ENCODE measurements at regions not wholly inside any gene's neighbourhood (a gene's known extent, or its start where the extent isn't known, plus 50 kb on each side); places are given as distances from the start of the nearest gene placed in this dataset.

GRCh38 chr7:108861071-108861470 lies 291.4 kb downstream of the DNAJB9 start:
- TF ChIP-seq ZNF565 (CRISPR knock-in tag; conservative IDR thresholded peaks at IDR 0.05; ENCODE audit: low read depth): no peak
- TF ChIP-seq BACH2 (CRISPR knock-in tag; IDR thresholded peaks at IDR 0.05; ENCODE audit: borderline replicate concordance): no peak
- no peak for TF ChIP-seq TCF4 (CRISPR knock-in tag; IDR thresholded peaks at IDR 0.05; ENCODE audit: borderline replicate concordance)
- TF ChIP-seq, protein P1, sequence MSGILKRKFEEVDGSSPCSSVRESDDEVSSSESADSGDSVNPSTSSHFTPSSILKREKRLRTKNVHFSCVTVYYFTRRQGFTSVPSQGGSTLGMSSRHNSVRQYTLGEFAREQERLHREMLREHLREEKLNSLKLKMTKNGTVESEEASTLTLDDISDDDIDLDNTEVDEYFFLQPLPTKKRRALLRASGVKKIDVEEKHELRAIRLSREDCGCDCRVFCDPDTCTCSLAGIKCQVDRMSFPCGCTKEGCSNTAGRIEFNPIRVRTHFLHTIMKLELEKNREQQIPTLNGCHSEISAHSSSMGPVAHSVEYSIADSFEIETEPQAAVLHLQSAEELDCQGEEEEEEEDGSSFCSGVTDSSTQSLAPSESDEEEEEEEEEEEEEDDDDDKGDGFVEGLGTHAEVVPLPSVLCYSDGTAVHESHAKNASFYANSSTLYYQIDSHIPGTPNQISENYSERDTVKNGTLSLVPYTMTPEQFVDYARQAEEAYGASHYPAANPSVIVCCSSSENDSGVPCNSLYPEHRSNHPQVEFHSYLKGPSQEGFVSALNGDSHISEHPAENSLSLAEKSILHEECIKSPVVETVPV (CRISPR knock-in tag; IDR thresholded peaks at IDR 0.05): no peak
- TF ChIP-seq ARNTL (CRISPR knock-in tag; IDR thresholded peaks at IDR 0.05; ENCODE audit: borderline replicate concordance, low read depth): no peak
- TF ChIP-seq ZFP30 (CRISPR knock-in tag; IDR thresholded peaks at IDR 0.05): no peak
- TF ChIP-seq OSR1 (CRISPR knock-in tag; IDR thresholded peaks at IDR 0.05): no peak
- TF ChIP-seq RARB (CRISPR knock-in tag; IDR thresholded peaks at IDR 0.05): no peak
- TF ChIP-seq CSDC2 (CRISPR knock-in tag; IDR thresholded peaks at IDR 0.05): no peak
- TF ChIP-seq, protein P2, sequence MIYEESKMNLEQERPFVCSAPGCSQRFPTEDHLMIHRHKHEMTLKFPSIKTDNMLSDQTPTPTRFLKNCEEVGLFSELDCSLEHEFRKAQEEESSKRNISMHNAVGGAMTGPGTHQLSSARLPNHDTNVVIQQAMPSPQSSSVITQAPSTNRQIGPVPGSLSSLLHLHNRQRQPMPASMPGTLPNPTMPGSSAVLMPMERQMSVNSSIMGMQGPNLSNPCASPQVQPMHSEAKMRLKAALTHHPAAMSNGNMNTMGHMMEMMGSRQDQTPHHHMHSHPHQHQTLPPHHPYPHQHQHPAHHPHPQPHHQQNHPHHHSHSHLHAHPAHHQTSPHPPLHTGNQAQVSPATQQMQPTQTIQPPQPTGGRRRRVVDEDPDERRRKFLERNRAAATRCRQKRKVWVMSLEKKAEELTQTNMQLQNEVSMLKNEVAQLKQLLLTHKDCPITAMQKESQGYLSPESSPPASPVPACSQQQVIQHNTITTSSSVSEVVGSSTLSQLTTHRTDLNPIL (CRISPR knock-in tag; IDR thresholded peaks at IDR 0.05; ENCODE audit: low read depth): no peak
- no peak for TF ChIP-seq ESRRG (CRISPR knock-in tag; IDR thresholded peaks at IDR 0.05)
- no peak for TF ChIP-seq PATZ1 (CRISPR knock-in tag; IDR thresholded peaks at IDR 0.05; ENCODE audit: borderline replicate concordance)
- no peak for TF ChIP-seq SNAI2 (CRISPR knock-in tag; IDR thresholded peaks at IDR 0.05)
- TF ChIP-seq PPARA (CRISPR knock-in tag; IDR thresholded peaks at IDR 0.05; ENCODE audit: borderline replicate concordance): no peak
- TF ChIP-seq, protein P3, sequence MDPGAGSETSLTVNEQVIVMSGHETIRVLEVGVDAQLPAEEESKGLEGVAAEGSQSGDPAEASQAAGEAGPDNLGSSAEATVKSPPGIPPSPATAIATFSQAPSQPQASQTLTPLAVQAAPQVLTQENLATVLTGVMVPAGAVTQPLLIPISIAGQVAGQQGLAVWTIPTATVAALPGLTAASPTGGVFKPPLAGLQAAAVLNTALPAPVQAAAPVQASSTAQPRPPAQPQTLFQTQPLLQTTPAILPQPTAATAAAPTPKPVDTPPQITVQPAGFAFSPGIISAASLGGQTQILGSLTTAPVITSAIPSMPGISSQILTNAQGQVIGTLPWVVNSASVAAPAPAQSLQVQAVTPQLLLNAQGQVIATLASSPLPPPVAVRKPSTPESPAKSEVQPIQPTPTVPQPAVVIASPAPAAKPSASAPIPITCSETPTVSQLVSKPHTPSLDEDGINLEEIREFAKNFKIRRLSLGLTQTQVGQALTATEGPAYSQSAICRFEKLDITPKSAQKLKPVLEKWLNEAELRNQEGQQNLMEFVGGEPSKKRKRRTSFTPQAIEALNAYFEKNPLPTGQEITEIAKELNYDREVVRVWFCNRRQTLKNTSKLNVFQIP (CRISPR knock-in tag; IDR thresholded peaks at IDR 0.05; ENCODE audit: borderline replicate concordance, low read depth): no peak
- TF ChIP-seq ZFP3 (CRISPR knock-in tag; IDR thresholded peaks at IDR 0.05): no peak
- no peak for TF ChIP-seq ZC3H10 (CRISPR knock-in tag; IDR thresholded peaks at IDR 0.05)
- no peak for TF ChIP-seq ISL1 (CRISPR knock-in tag; IDR thresholded peaks at IDR 0.05)
- no peak for ATAC-seq

GRCh38 chr7:108863227-108863848 lies 293.7 kb downstream of the DNAJB9 start:
- TF ChIP-seq ESRRG (CRISPR knock-in tag; IDR thresholded peaks at IDR 0.05) (no peak), SNAI2 (CRISPR knock-in tag; IDR thresholded peaks at IDR 0.05) (no peak), TSHZ2 (CRISPR knock-in tag; IDR thresholded peaks at IDR 0.05) (no peak), ISL1 (CRISPR knock-in tag; IDR thresholded peaks at IDR 0.05) (no peak), ZNF8 (CRISPR knock-in tag; IDR thresholded peaks at IDR 0.05) (no peak), ZNF565 (CRISPR knock-in tag; conservative IDR thresholded peaks at IDR 0.05; ENCODE audit: low read depth) (no peak), BACH2 (CRISPR knock-in tag; IDR thresholded peaks at IDR 0.05; ENCODE audit: borderline replicate concordance) (no peak), RARB (CRISPR knock-in tag; IDR thresholded peaks at IDR 0.05) (no peak), PPARA (CRISPR knock-in tag; IDR thresholded peaks at IDR 0.05; ENCODE audit: borderline replicate concordance) (no peak), TCF4 (CRISPR knock-in tag; IDR thresholded peaks at IDR 0.05; ENCODE audit: borderline replicate concordance) (no peak), TOX (CRISPR knock-in tag; IDR thresholded peaks at IDR 0.05; ENCODE audit: borderline replicate concordance) (no peak), GLIS3 (CRISPR knock-in tag; IDR thresholded peaks at IDR 0.05) (no peak), ZFP3 (CRISPR knock-in tag; IDR thresholded peaks at IDR 0.05) (no peak), ZNF70 (CRISPR knock-in tag; IDR thresholded peaks at IDR 0.05) (no peak), ZFP30 (CRISPR knock-in tag; IDR thresholded peaks at IDR 0.05) (no peak), CSDC2 (CRISPR knock-in tag; IDR thresholded peaks at IDR 0.05) (no peak), OSR1 (CRISPR knock-in tag; IDR thresholded peaks at IDR 0.05) (no peak)
- TF ChIP-seq, protein P1 (CRISPR knock-in tag; IDR thresholded peaks at IDR 0.05): no peak
- TF ChIP-seq, protein P2 (CRISPR knock-in tag; IDR thresholded peaks at IDR 0.05; ENCODE audit: low read depth): no peak
- TF ChIP-seq, protein P3 (CRISPR knock-in tag; IDR thresholded peaks at IDR 0.05; ENCODE audit: borderline replicate concordance, low read depth): no peak

More at GRCh38 chr7:108863227-108863848, 293.7 kb downstream of the DNAJB9 start:
- ATAC-seq: no peak

Data from SK-N-SH treated with all-trans-retinoic acid at 6 μM for 48 hours (cell line).